HEK293 (cell line): ENCODE measurements at regions not wholly inside any gene's neighbourhood (a gene's known extent, or its start where the extent isn't known, plus 50 kb on each side); places are given as distances from the start of the nearest gene placed in this dataset.

Experiments
- CTCF ChIA-PET: fragments of 350-600 bp; formaldehyde crosslinking; extraction: SDS; loops from one replicate; lab custom pipeline; 2021; ENCODE audit warnings: antibody characterized with exemption; lab: Yijun Ruan, JAX
- POLR2A ChIA-PET: fragments of 300-600 bp; formaldehyde crosslinking; extraction: SDS; loops from one replicate; lab custom pipeline; 2020; ENCODE audit warnings: antibody characterized with exemption, inconsistent platforms; lab: Yijun Ruan, JAX
- H3K27ac ChIP-seq: fragments of 200-500 bp; sonication (Bioruptor generic); 2 replicates; pipeline ENCODE4 v1.5.1; 2014; ENCODE audit warnings: low read depth, low read length, control low read depth, inconsistent platforms; ENCODE audit errors: extremely low read depth
- H3K36me3 ChIP-seq, 2 experiments: fragments of 200-500 bp in 1 of 2; sonication (Bioruptor generic) in 1 of 2; 1 replicate in 1 of 2; 2 replicates in 1 of 2; pipeline ENCODE4 v1.5.1; 2014 to 2017; ENCODE audit warnings: inconsistent platforms in 2 of 2, low read length in 2 of 2; ENCODE audit not compliant: control insufficient read depth in 2 of 2, insufficient read depth in 1 of 2
- H3K4me1 ChIP-seq: fragments of 200-500 bp; sonication (Bioruptor generic); 2 replicates; pipeline ENCODE4 v1.5.1; 2014; ENCODE audit warnings: mild to moderate bottlenecking, low read length, inconsistent platforms; ENCODE audit not compliant: control insufficient read depth, insufficient read depth
- H3K4me3 ChIP-seq: 2 replicates; pipeline ENCODE4 v1.5.1; 2011; ENCODE audit warnings: low read depth, mild to moderate bottlenecking, control low read depth, low read length, moderate library complexity
- H3K9me3 ChIP-seq: fragments of 200-500 bp; sonication (Bioruptor generic); 2 replicates; pipeline ENCODE4 v1.5.1; 2014; ENCODE audit warnings: low read depth, low read length, inconsistent platforms; ENCODE audit not compliant: control insufficient read depth, insufficient read depth
- GFI1B ChIP-seq: fragments of 450-650 bp; formaldehyde crosslinking; IDR thresholded peaks from 2 replicates; pipeline ENCODE4 v1.5.1; 2016; ENCODE audit warnings: missing biosample characterization, missing genetic modification characterization
- KLF8 ChIP-seq: fragments of 450-650 bp; formaldehyde crosslinking; IDR thresholded peaks from 2 replicates; pipeline ENCODE4 v1.5.1; 2016; ENCODE audit warnings: missing biosample characterization, missing genetic modification characterization
- PRDM10 ChIP-seq: fragments of 450-650 bp; formaldehyde crosslinking; IDR thresholded peaks from 2 replicates; pipeline ENCODE4 v1.5.1; 2016; ENCODE audit warnings: missing biosample characterization, missing genetic modification characterization
- RBAK ChIP-seq: fragments of 450-650 bp; formaldehyde crosslinking; IDR thresholded peaks from 2 replicates; pipeline ENCODE4 v1.5.1; 2016; ENCODE audit warnings: missing biosample characterization, missing genetic modification characterization
- SALL2 ChIP-seq: fragments of 450-650 bp; formaldehyde crosslinking; IDR thresholded peaks from 2 replicates; pipeline ENCODE4 v1.5.0; 2017; ENCODE audit warnings: missing biosample characterization, mild to moderate bottlenecking, missing genetic modification characterization, borderline replicate concordance
- TRIM28 ChIP-seq: IDR thresholded peaks from 2 replicates; pipeline ENCODE4 v1.6.1; 2011; ENCODE audit warnings: low read length, control low read depth, borderline replicate concordance
- WT1 ChIP-seq: fragments of 450-650 bp; formaldehyde crosslinking; IDR thresholded peaks from 2 replicates; pipeline ENCODE4 v1.5.1; 2016; ENCODE audit warnings: missing biosample characterization, missing genetic modification characterization
- ZBTB1 ChIP-seq: fragments of 450-650 bp; formaldehyde crosslinking; IDR thresholded peaks from 2 replicates; pipeline ENCODE4 v1.5.1; 2016; ENCODE audit warnings: missing biosample characterization, missing genetic modification characterization
- ZBTB20 ChIP-seq: fragments of 450-650 bp; formaldehyde crosslinking; IDR thresholded peaks from 2 replicates; pipeline ENCODE4 v1.5.1; 2016; ENCODE audit warnings: missing biosample characterization, missing genetic modification characterization
- ZBTB21 ChIP-seq: fragments of 450-650 bp; formaldehyde crosslinking; IDR thresholded peaks from 2 replicates; pipeline ENCODE4 v1.5.1; 2017; ENCODE audit warnings: missing biosample characterization, missing genetic modification characterization
- ZBTB6 ChIP-seq: fragments of 450-650 bp; formaldehyde crosslinking; IDR thresholded peaks from 2 replicates; pipeline ENCODE4 v1.5.1; 2017; ENCODE audit warnings: missing biosample characterization, missing genetic modification characterization
- ZNF157 ChIP-seq: fragments of 450-650 bp; formaldehyde crosslinking; IDR thresholded peaks from 2 replicates; pipeline ENCODE4 v1.5.1; 2016; ENCODE audit warnings: missing biosample characterization, missing genetic modification characterization
- ZNF202 ChIP-seq: fragments of 450-650 bp; formaldehyde crosslinking; IDR thresholded peaks from 2 replicates; pipeline ENCODE4 v1.5.1; 2016; ENCODE audit warnings: missing biosample characterization, missing genetic modification characterization, borderline replicate concordance
- ZNF221 ChIP-seq: fragments of 450-650 bp; formaldehyde crosslinking; IDR thresholded peaks from 2 replicates; pipeline ENCODE4 v1.5.1; 2017; ENCODE audit warnings: missing biosample characterization, missing genetic modification characterization, borderline replicate concordance
- ZNF529 ChIP-seq: fragments of 450-650 bp; formaldehyde crosslinking; IDR thresholded peaks from 2 replicates; pipeline ENCODE4 v1.5.1; 2017; ENCODE audit warnings: missing genetic modification characterization, missing biosample characterization; ENCODE audit not compliant: insufficient replicate concordance
- ZNF596 ChIP-seq: fragments of 450-650 bp; IDR thresholded peaks from 2 replicates; pipeline ENCODE4 v1.5.0; 2018; ENCODE audit warnings: missing biosample characterization, mild to moderate bottlenecking, missing genetic modification characterization, moderate library complexity
- ZNF704 ChIP-seq: fragments of 450-650 bp; formaldehyde crosslinking; IDR thresholded peaks from 2 replicates; pipeline ENCODE4 v1.5.1; 2016; ENCODE audit warnings: missing biosample characterization, missing genetic modification characterization
- ZNF76 ChIP-seq: fragments of 450-650 bp; formaldehyde crosslinking; IDR thresholded peaks from 2 replicates; pipeline ENCODE4; 2016; ENCODE audit warnings: low read depth, missing biosample characterization, missing genetic modification characterization, borderline replicate concordance
- ZNF791 ChIP-seq: fragments of 450-650 bp; formaldehyde crosslinking; IDR thresholded peaks from 2 replicates; pipeline ENCODE4 v1.5.1; 2016; ENCODE audit warnings: missing biosample characterization, missing genetic modification characterization
- TF ChIP-seq, protein P1 (sequence below): fragments of 450-650 bp; formaldehyde crosslinking; IDR thresholded peaks from 2 replicates; pipeline ENCODE4 v1.5.1; 2016; ENCODE audit warnings: missing biosample characterization, missing genetic modification characterization

GRCh38 chr4:23613782-23614181 is 276.1 kb downstream of the PPARGC1A start (continued):
- TF ChIP-seq, protein P1, sequence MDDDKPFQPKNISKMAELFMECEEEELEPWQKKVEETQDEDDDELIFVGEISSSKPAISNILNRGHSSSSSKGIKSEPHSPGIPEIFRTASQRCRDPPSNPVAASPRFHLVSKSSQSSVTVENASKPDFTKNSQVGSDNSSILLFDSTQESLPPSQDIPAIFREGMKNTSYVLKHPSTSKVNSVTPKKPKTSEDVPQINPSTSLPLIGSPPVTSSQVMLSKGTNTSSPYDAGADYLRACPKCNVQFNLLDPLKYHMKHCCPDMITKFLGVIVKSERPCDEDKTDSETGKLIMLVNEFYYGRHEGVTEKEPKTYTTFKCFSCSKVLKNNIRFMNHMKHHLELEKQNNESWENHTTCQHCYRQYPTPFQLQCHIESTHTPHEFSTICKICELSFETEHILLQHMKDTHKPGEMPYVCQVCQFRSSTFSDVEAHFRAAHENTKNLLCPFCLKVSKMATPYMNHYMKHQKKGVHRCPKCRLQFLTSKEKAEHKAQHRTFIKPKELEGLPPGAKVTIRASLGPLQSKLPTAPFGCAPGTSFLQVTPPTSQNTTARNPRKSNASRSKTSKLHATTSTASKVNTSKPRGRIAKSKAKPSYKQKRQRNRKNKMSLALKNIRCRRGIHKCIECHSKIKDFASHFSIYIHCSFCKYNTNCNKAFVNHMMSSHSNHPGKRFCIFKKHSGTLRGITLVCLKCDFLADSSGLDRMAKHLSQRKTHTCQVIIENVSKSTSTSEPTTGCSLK (tag by site-specific recombination) = no peak
- TF ChIP-seq SALL2 = no peak
- TF ChIP-seq ZNF704 (tag by site-specific recombination) = no peak
- TF ChIP-seq TRIM28 = no peak
- TF ChIP-seq ZNF221 = no peak
- TF ChIP-seq ZBTB1 (tag by site-specific recombination) = no peak
- TF ChIP-seq GFI1B (tag by site-specific recombination) = no peak
- no peak for TF ChIP-seq ZNF76 (tag by site-specific recombination)

GRCh38 chr4:23602720-23603119 is 287.1 kb downstream of the PPARGC1A start:
- Histone ChIP-seq H3K36me3 (no peaks in the 10 kb centered on the region), H3K9me3 (no peaks in the 10 kb centered on the region), H3K4me1 (no peaks in the 10 kb centered on the region), H3K27ac (no peak overlapping the region), H3K4me3 (no peak overlapping the region)
- TF ChIP-seq ZNF596 = no peak
- TF ChIP-seq ZNF529 (tag by site-specific recombination) = no peak
- TF ChIP-seq ZNF791 = no peak
- no peak for TF ChIP-seq ZNF202 (tag by site-specific recombination)
- no peak for TF ChIP-seq PRDM10 (tag by site-specific recombination)
- TF ChIP-seq ZNF157 (tag by site-specific recombination) = no peak
- no peak for TF ChIP-seq RBAK (tag by site-specific recombination)
- TF ChIP-seq KLF8 (tag by site-specific recombination) = no peak
- no peak for TF ChIP-seq ZBTB21 (tag by site-specific recombination)
- no peak for TF ChIP-seq ZNF76 (tag by site-specific recombination)
- TF ChIP-seq ZBTB20 (tag by site-specific recombination) = no peak
- TF ChIP-seq ZBTB6 (tag by site-specific recombination) = no peak
- TF ChIP-seq WT1 (tag by site-specific recombination) = no peak
- ChIA-PET CTCF (no interaction called here), POLR2A (no interaction called here)
